ENCODE measurements at regions not wholly inside any gene's neighbourhood (a gene's known extent, or its start where the extent isn't known, plus 50 kb on each side); places are given as distances from the start of the nearest gene placed in this dataset.
"Not testable (repeated sequence)": the region's sequence is repeated elsewhere in the genome, so short reads cannot be mapped to it uniquely, and the experiment has no call there.

- no peak for DNase-seq (ENCODE audit: low read depth, low spot score)
Measured at GRCh38 chr19:31445406-31445805, 96.2 kb upstream of the TSHZ3 start.

GRCh38 chr19:31448221-31448657 is 99.0 kb upstream of the TSHZ3 start:
- no peak for DNase-seq (ENCODE audit: low read depth, low spot score)

- no peak for DNase-seq (ENCODE audit: low read depth, low spot score)
Measured at GRCh38 chr19:31449379-31449778, 100.1 kb upstream of the TSHZ3 start.

GRCh38 chr19:31450696-31451095 is 101.5 kb upstream of the TSHZ3 start:
- no peak for DNase-seq (ENCODE audit: low read depth, low spot score)

GRCh38 chr19:31451686-31452330 is 102.6 kb upstream of the TSHZ3 start:
- DNase-seq (ENCODE audit: low read depth, low spot score): no peak

GRCh38 chr19:31459430-31459829 is 110.2 kb upstream of the TSHZ3 start:
- DNase-seq (ENCODE audit: low read depth, low spot score): no peak

- DNase-seq (ENCODE audit: low read depth, low spot score): no peak
Measured at GRCh38 chr19:31461814-31462539, 112.7 kb upstream of the TSHZ3 start.

- DNase-seq (ENCODE audit: low read depth, low spot score): no peak
Measured at GRCh38 chr19:31470229-31470939, 121.1 kb upstream of the TSHZ3 start.

GRCh38 chr19:31470952-31471351 is 121.7 kb upstream of the TSHZ3 start:
- DNase-seq (ENCODE audit: low read depth, low spot score): no peak

GRCh38 chr19:31478241-31478640 is 129.0 kb upstream of the TSHZ3 start:
- no peak for DNase-seq (ENCODE audit: low read depth, low spot score)

- no peak for DNase-seq (ENCODE audit: low read depth, low spot score)
Measured at GRCh38 chr19:31483226-31483857, 134.1 kb upstream of the TSHZ3 start.

GRCh38 chr19:31484858-31485410 is 135.7 kb upstream of the TSHZ3 start:
- not testable (repeated sequence) for DNase-seq (ENCODE audit: low read depth, low spot score)

- DNase-seq (ENCODE audit: low read depth, low spot score): no peak
Measured at GRCh38 chr19:31485472-31485871, 136.2 kb upstream of the TSHZ3 start.

- no peak for DNase-seq (ENCODE audit: low read depth, low spot score)
Measured at GRCh38 chr19:31491242-31491641, 142.0 kb upstream of the TSHZ3 start.

GRCh38 chr19:31492050-31492449 is 142.8 kb upstream of the TSHZ3 start:
- DNase-seq (ENCODE audit: low read depth, low spot score): no peak

- DNase-seq (ENCODE audit: low read depth, low spot score): no peak
Measured at GRCh38 chr19:31496076-31496475, 146.8 kb upstream of the TSHZ3 start.

GRCh38 chr19:31497709-31498108 is 148.5 kb upstream of the TSHZ3 start:
- DNase-seq (ENCODE audit: low read depth, low spot score): no peak

- DNase-seq (ENCODE audit: low read depth, low spot score): no peak
Measured at GRCh38 chr19:31498781-31499180, 149.5 kb upstream of the TSHZ3 start.

- no peak for DNase-seq (ENCODE audit: low read depth, low spot score)
Measured at GRCh38 chr19:31499281-31500196, 150.3 kb upstream of the TSHZ3 start.

- no peak for DNase-seq (ENCODE audit: low read depth, low spot score)
Measured at GRCh38 chr19:31500197-31500830, 151.1 kb upstream of the TSHZ3 start.

All from activated CD4-positive, CD25-positive, alpha-beta regulatory T cell treated with anti-CD3 and anti-CD28 coated beads, Interleukin-2, amount 50 U/mL, for 16 hours (primary cell).